ENCODE measurements at regions not wholly inside any gene's neighbourhood (a gene's known extent, or its start where the extent isn't known, plus 50 kb on each side); places are given as distances from the start of the nearest gene placed in this dataset.
"Not testable (repeated sequence)": the region's sequence is repeated elsewhere in the genome, so short reads cannot be mapped to it uniquely, and the experiment has no call there.

GRCh38 chr16:80258407-80258806 is 282.4 kb upstream of the DYNLRB2 start:
- DNase-seq (ENCODE audit: low read depth in 2 of 2): no peak

DNA sequence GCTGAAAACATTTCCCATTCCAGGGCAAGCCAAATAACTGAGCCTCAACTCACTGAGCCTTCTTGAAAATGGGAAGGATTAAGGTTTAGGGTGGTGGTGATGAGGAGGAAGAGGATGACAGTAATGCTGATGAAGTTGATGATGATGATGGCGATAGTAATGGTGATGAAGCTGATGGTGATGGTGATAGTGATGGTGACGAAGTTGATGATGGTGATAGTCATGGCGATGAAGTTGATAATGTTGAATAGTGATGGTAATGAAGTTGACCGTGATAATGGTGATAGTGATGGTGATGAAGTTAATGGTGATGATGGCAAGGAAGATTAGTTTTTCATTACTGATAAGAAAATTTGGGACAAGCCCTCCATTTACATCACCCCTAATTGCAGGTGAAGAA is 285.8 kb upstream of the DYNLRB2 start:
- DNase-seq (ENCODE audit: low read depth in 2 of 2): no peak

- DNase-seq (ENCODE audit: low read depth in 2 of 2): no peak
Observed at GRCh38 chr16:80253741-80254140, 287.1 kb upstream of the DYNLRB2 start.

GRCh38 chr16:80250381-80250780 is 290.4 kb upstream of the DYNLRB2 start:
- no peak for DNase-seq (ENCODE audit: low read depth in 2 of 2)

DNA sequence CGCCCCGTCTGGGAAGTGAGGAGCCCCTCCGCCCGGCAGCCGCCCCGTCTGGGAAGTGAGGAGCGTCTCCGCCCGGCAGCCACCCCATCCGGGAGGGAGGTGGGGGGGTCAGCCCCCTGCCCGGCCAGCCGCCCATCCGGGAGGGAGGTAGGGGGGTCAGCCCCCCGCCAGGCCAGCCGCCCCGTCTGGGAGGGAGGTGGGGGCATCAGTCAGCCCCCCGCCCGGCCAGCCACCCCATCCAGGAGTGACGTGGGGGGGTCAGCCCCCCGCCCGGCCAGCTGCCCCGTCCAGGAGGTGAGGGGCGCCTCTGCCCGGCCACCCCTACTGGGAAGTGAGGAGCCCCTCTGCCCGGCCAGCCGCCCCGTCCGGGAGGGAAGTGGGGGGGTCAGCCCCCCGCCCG is 297.5 kb upstream of the DYNLRB2 start:
- not testable (repeated sequence) for DNase-seq (ENCODE audit: low read depth in 2 of 2)

GRCh38 chr16:80242279-80242678 is 298.5 kb upstream of the DYNLRB2 start:
- DNase-seq (ENCODE audit: low read depth in 2 of 2): not testable (repeated sequence)

- no peak for DNase-seq (ENCODE audit: low read depth in 2 of 2)
Observed at GRCh38 chr16:80233097-80233835, 307.5 kb upstream of the DYNLRB2 start.

GRCh38 chr16:80231888-80232287 is 308.9 kb upstream of the DYNLRB2 start:
- DNase-seq (ENCODE audit: low read depth in 2 of 2): peak in 1 of 2 donors; percentile 0

- no peak for DNase-seq (ENCODE audit: low read depth in 2 of 2)
Observed at GRCh38 chr16:80231121-80231520, 309.7 kb upstream of the DYNLRB2 start.

GRCh38 chr16:80230328-80231120 is 310.3 kb upstream of the DYNLRB2 start:
- DNase-seq (ENCODE audit: low read depth in 2 of 2): no peak

GRCh38 chr16:80226499-80226898 is 314.3 kb upstream of the DYNLRB2 start:
- no peak for DNase-seq (ENCODE audit: low read depth in 2 of 2)

- no peak for DNase-seq (ENCODE audit: low read depth in 2 of 2)
Observed at GRCh38 chr16:80210787-80211186, 330.0 kb upstream of the DYNLRB2 start.

DNA sequence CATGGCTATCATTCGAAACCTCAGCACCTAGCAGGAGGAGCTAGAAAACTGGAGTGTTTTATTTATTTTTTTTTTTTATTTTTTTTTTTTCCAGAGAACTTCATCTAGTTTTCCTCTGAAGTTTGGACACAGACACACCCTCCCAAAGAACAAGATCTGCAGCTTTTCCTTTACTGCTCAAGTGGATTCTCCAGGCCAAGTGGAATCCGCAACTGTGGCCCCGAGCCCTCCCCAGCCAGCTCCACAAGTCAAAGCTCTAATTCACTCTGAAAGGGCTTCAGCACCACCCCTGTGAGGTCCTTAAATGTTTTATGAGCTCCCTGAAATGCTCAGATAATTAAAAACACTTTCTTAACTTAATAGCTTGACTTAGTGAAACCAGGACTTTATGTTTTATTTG is 332.1 kb upstream of the DYNLRB2 start:
- no peak for DNase-seq (ENCODE audit: low read depth in 2 of 2)

GRCh38 chr16:80208015-80208414 is 332.8 kb upstream of the DYNLRB2 start:
- no peak for DNase-seq (ENCODE audit: low read depth in 2 of 2)

GRCh38 chr16:80203821-80204220 is 337.0 kb upstream of the DYNLRB2 start:
- DNase-seq (ENCODE audit: low read depth in 2 of 2): no peak

DNA sequence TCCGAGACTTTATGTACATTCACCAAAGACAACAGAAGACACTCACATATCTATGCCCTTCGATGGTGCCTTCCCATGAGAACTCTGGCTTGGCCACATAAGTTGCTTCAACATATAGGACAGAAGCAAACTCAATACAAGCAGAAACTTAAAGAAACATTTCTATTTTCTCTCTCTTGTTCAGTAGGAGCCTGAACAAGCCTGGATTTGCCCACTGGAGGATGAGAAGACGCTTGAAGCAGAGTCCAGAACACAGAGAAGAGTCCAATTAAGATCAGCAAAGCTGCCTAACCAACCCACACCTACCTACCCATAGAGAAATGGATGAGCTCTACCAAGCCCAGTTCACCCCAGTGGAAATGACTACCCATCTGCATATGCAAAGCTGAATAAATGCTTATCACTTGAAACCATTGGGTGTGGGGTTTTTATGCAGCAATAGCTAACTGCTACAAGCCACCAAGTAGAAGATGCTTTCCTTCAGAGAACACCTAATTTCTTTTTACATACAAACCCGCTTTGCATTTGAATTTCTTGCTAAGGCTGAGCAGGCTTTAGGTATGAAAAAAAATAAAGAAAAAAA is 337.9 kb upstream of the DYNLRB2 start:
- no peak for DNase-seq (ENCODE audit: low read depth in 2 of 2)

DNA sequence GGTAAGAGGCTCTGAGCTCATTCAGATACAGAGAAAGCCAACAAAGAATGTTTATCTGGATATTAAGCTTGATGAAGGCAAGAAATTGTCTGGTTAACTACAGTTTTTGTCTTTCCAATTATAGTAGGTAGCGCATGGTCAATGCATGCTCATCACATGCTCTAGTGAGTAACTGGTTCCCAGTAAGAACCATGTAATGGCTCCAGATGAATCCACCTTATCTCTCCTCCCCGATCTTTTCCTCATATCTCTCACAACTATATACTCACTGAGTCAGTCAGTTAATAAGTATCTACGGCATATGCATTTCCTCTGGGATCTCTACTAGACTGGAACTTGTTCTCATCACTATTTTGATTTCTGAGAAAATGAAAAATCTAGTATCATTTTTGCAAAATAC is 340.7 kb upstream of the DYNLRB2 start:
- DNase-seq (ENCODE audit: low read depth in 2 of 2): no peak

- DNase-seq (ENCODE audit: low read depth in 2 of 2): no peak
Observed at GRCh38 chr16:80199614-80200013, 341.2 kb upstream of the DYNLRB2 start.

DNA sequence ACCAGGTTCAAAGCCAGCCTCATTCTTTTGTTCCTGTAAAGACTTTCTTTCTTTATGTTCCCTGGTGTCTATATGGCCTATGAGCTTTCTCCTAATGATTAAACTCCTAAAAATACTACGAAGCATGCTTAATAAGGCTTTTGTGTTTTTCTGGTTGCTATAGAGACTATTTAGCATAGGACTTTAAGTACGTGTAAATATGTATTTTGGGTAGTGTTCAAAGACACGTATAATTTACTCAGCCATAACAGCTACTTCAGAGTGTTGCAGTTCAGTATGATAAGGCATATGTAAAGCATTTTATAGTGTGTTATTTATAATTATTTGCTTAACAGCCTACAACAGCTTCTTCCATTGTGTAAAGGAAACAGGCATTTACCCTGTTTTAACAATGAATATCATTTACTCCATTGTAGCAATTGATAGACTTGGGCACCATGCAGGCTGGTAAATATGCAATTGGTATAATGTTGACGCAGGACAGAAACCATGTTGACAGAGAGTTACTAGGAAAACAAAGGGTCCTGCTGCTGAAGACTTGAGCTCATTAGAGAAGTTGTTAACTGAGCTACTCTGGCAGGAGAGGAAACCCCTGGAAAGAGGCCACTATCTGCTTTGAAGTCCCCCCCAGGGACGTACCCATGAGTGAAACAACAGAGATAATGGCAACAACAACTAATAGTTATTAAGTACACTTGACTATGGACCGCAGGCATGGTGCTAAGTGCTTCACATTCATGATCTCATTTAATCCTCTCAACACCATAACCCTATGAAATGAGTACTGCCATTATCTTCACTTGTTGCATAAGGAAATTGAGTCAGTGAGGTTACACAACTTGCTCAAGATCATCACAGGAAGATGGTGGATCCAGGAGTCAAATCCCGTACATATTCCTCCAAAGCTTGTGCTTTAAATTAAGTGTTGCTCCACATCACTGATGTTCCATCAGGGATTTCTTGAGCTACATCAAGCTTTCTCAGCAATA is 342.2 kb upstream of the DYNLRB2 start:
- DNase-seq (ENCODE audit: low read depth in 2 of 2): no peak

DNA sequence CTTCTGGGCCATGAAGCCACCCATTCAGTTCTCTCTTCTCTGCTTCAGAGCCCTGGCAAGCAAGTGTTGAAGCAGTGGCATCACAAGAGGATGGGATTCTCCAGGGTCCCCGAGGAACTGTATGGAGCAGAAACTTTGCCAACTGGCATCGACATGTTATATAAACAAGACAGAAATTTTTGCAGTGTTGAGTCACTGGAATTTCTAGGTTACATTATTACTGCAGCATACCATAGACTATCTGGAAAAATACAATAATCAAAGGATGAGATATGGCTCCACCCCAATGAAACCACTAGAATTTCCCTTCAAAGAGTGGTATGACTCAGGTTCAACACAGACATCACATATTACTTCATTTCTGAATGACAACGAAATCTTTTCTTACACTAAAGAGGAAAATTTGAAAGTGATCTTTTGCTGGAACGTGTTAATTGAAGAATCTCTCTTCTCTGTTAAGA is 343.0 kb upstream of the DYNLRB2 start:
- no peak for DNase-seq (ENCODE audit: low read depth in 2 of 2)

DNA sequence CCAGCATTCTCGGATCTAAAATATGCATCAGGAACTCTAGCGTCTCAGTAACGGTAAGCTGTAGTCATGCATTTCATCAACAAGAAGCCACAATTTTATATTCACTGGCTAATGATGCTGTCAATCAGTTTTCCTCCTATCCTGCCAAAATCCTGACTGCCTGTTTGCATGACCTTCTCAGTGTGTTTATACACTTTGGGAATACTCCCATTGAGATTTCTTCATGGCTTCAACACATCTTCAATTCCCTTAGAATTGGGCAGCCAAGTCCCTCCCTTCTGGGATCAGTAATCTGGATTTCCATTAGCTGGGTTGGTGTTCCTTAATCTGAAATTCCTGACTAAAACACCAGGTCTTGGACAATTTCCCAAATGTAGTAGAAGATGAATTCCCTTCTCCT is 348.9 kb upstream of the DYNLRB2 start:
- DNase-seq (ENCODE audit: low read depth in 2 of 2): no peak
